ENCODE measurements at regions not wholly inside any gene's neighbourhood (a gene's known extent, or its start where the extent isn't known, plus 50 kb on each side); places are given as distances from the start of the nearest gene placed in this dataset.
A peak's percentile ranks its signal among the peaks of the same experiment; 100 is the strongest.

DNA sequence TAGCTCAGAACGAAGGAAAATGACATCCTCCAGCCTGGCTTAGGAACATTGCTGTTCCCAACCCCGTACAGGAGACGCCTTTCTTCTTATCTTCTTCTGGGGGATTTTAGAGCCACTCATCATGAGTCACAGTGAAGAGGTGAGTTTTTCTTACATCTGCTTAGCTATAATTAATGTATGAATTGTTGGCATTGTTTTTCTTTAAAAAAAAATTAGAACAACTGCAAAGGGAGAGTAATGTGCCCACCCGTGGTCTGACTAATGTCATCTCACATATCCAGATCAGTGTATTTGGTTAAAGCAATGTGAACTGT is 310.6 kb upstream of the TSHZ3 start:
- Histone ChIP-seq H3K27me3 (ENCODE audit: insufficient read depth, insufficient read length) (no peaks in the 10 kb centered on the region), H3K4me1 (ENCODE audit: insufficient read depth, insufficient read length) (no peaks in the 10 kb centered on the region), H3K36me3 (ENCODE audit: insufficient read depth, insufficient read length, low read length) (no peaks in the 10 kb centered on the region), H3K9me3 (ENCODE audit: insufficient read depth, low read length) (no peaks in the 10 kb centered on the region), H3K9ac (ENCODE audit: insufficient read length, low read depth) (no peak overlapping the region), H3K4me3 (ENCODE audit: insufficient read length, low read depth) (no peak overlapping the region)
- no peak for DNase-seq (ENCODE audit: low read depth, low spot score)
- no peak for TF ChIP-seq YY1 (IDR thresholded peaks at IDR 0.05; ENCODE audit: insufficient read depth, insufficient read length)
- TF ChIP-seq SUZ12 (IDR thresholded peaks at IDR 0.05; ENCODE audit: extremely low read depth, insufficient read depth, insufficient read length): no peak
- TF ChIP-seq ZNF274 (IDR thresholded peaks at IDR 0.05; ENCODE audit: low read depth, low read length): no peak

DNA sequence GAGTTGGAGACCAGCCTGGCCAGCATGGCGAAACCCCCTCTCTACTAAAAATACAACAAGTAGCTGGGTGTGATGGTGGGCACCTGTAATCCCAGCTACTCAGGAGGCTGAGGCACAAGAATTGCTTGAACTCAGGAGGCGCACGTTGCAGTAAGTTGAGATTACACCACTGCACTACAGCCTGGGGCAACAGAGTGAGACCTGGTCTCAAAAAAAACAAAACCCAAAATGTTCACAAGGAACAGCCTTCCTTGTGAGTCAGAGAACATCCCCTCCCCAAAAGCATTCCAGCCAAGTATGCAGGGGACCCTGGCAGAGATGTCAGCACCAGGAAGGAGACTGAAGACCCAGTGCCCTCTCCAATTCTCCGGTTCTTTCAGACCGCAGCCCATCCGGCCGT is 314.9 kb upstream of the TSHZ3 start:
- no peak overlapping the region for H3K9ac ChIP-seq (ENCODE audit: insufficient read length, low read depth)
- no peaks in the 10 kb centered on the region for H3K36me3 ChIP-seq (ENCODE audit: insufficient read depth, insufficient read length, low read length)
- H3K9me3 ChIP-seq (ENCODE audit: insufficient read depth, low read length): no peaks in the 10 kb centered on the region
- no peaks in the 10 kb centered on the region for H3K27me3 ChIP-seq (ENCODE audit: insufficient read depth, insufficient read length)
- TF ChIP-seq YY1 (IDR thresholded peaks at IDR 0.05; ENCODE audit: insufficient read depth, insufficient read length): no peak
- no peak for TF ChIP-seq ZNF274 (IDR thresholded peaks at IDR 0.05; ENCODE audit: low read depth, low read length)
- TF ChIP-seq SUZ12 (IDR thresholded peaks at IDR 0.05; ENCODE audit: extremely low read depth, insufficient read depth, insufficient read length): no peak
- no peak for DNase-seq (ENCODE audit: low read depth, low spot score)
- no peak overlapping the region for H3K4me3 ChIP-seq (ENCODE audit: insufficient read length, low read depth)
- no peaks in the 10 kb centered on the region for H3K4me1 ChIP-seq (ENCODE audit: insufficient read depth, insufficient read length)

DNA sequence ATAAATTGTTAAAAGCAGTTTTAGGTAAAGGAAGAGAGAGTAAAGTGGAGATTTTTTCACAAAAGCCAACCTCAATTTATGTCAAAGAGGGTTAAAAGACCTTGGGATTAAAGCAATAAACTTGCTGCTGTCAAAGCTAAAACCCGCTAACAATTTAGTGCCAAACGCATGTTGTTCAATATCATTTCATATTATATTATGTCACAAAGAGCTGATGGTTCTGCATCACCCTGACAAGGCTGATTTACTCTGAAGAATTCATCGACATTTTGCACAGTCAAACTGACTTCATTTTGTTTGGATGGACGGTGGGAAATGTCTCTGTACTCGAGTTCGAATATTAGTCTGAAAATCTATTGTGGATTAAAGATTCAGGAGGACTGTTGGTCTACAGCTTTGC is 315.8 kb upstream of the TSHZ3 start:
- H3K4me1 ChIP-seq (ENCODE audit: insufficient read depth, insufficient read length): no peaks in the 10 kb centered on the region
- no peak overlapping the region for H3K4me3 ChIP-seq (ENCODE audit: insufficient read length, low read depth)
- no peak for DNase-seq (ENCODE audit: low read depth, low spot score)
- no peaks in the 10 kb centered on the region for H3K9me3 ChIP-seq (ENCODE audit: insufficient read depth, low read length)
- H3K9ac ChIP-seq (ENCODE audit: insufficient read length, low read depth): no peak overlapping the region
- no peaks in the 10 kb centered on the region for H3K27me3 ChIP-seq (ENCODE audit: insufficient read depth, insufficient read length)
- H3K36me3 ChIP-seq (ENCODE audit: insufficient read depth, insufficient read length, low read length): no peaks in the 10 kb centered on the region
- no peak for TF ChIP-seq SUZ12 (IDR thresholded peaks at IDR 0.05; ENCODE audit: extremely low read depth, insufficient read depth, insufficient read length)
- no peak for TF ChIP-seq ZNF274 (IDR thresholded peaks at IDR 0.05; ENCODE audit: low read depth, low read length)
- TF ChIP-seq YY1 (IDR thresholded peaks at IDR 0.05; ENCODE audit: insufficient read depth, insufficient read length): no peak

DNA sequence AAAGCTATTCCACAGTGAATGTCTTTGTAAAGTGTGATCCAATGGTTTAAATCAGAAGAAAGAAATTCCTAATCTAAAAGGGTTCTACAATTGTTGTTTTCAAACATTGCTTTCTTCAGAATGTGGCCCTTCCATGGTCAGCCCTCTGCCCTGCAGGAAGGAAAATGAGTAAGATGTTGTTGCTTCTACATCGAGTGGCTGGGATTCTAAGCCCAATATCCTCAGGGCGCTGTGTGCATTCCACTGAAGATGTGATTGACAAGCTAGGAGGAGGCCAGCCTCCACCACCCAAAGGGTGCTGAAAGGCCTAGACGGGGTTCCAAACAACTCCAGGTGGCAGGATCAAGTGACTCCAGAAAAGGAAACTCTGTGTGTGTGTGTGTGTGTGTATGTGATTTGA is 316.9 kb upstream of the TSHZ3 start:
- Histone ChIP-seq H3K36me3 (ENCODE audit: insufficient read depth, insufficient read length, low read length) (no peaks in the 10 kb centered on the region), H3K4me3 (ENCODE audit: insufficient read length, low read depth) (no peak overlapping the region), H3K9me3 (ENCODE audit: insufficient read depth, low read length) (no peaks in the 10 kb centered on the region), H3K9ac (ENCODE audit: insufficient read length, low read depth) (no peak overlapping the region), H3K27me3 (ENCODE audit: insufficient read depth, insufficient read length) (no peaks in the 10 kb centered on the region), H3K4me1 (ENCODE audit: insufficient read depth, insufficient read length) (no peaks in the 10 kb centered on the region)
- TF ChIP-seq SUZ12 (IDR thresholded peaks at IDR 0.05; ENCODE audit: extremely low read depth, insufficient read depth, insufficient read length) (no peak), ZNF274 (IDR thresholded peaks at IDR 0.05; ENCODE audit: low read depth, low read length) (no peak), YY1 (IDR thresholded peaks at IDR 0.05; ENCODE audit: insufficient read depth, insufficient read length) (no peak)
- DNase-seq (ENCODE audit: low read depth, low spot score): peak; percentile 11

DNA sequence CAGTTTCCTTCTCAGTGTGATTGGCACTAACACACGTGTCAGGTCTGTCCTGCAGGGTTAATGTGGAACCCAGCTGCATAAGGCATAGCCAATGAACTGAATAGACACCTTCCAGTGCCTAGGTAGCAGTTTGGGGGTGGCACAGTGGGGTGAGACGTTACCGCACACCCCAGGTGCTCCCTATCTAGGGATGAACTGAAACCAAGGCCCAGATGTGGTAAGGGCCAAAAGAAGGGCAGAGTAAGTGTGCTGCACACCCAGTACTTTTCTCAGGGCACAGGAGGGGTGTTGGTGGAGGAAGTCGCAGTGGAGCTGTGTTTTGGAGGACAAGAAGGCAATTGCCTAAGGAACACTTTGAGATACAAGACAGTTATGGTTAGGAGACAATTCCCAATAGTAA is 317.9 kb upstream of the TSHZ3 start:
- Histone ChIP-seq H3K27me3 (ENCODE audit: insufficient read depth, insufficient read length) (no peaks in the 10 kb centered on the region), H3K9ac (ENCODE audit: insufficient read length, low read depth) (no peak overlapping the region), H3K36me3 (ENCODE audit: insufficient read depth, insufficient read length, low read length) (no peaks in the 10 kb centered on the region), H3K4me1 (ENCODE audit: insufficient read depth, insufficient read length) (no peaks in the 10 kb centered on the region), H3K4me3 (ENCODE audit: insufficient read length, low read depth) (no peak overlapping the region), H3K9me3 (ENCODE audit: insufficient read depth, low read length) (no peaks in the 10 kb centered on the region)
- no peak for DNase-seq (ENCODE audit: low read depth, low spot score)
- TF ChIP-seq ZNF274 (IDR thresholded peaks at IDR 0.05; ENCODE audit: low read depth, low read length) (no peak), YY1 (IDR thresholded peaks at IDR 0.05; ENCODE audit: insufficient read depth, insufficient read length) (no peak), SUZ12 (IDR thresholded peaks at IDR 0.05; ENCODE audit: extremely low read depth, insufficient read depth, insufficient read length) (no peak)

DNA sequence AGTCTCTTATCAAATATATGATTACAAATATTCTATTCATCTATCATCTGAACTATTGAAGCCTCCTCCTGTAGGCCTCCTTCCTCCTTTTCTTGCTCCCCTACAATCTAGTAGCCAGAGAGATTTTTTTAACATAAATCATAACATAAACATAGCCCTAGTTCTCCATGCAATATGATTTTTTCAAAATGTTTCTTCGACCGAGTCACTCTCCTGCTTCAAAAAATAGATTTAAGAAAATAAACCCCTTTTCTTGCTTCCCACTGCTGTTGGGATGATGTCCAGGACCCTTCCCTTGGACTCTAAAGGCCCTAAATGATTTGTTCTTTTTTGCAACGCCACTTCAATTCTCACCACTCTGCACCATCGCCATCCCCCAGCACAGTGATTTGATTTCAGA is 319.7 kb upstream of the TSHZ3 start:
- no peak for DNase-seq (ENCODE audit: low read depth, low spot score)
- Histone ChIP-seq H3K36me3 (ENCODE audit: insufficient read depth, insufficient read length, low read length) (no peaks in the 10 kb centered on the region), H3K4me3 (ENCODE audit: insufficient read length, low read depth) (no peak overlapping the region), H3K27me3 (ENCODE audit: insufficient read depth, insufficient read length) (no peaks in the 10 kb centered on the region), H3K4me1 (ENCODE audit: insufficient read depth, insufficient read length) (no peaks in the 10 kb centered on the region), H3K9me3 (ENCODE audit: insufficient read depth, low read length) (no peaks in the 10 kb centered on the region), H3K9ac (ENCODE audit: insufficient read length, low read depth) (no peak overlapping the region)
- TF ChIP-seq SUZ12 (IDR thresholded peaks at IDR 0.05; ENCODE audit: extremely low read depth, insufficient read depth, insufficient read length) (no peak), ZNF274 (IDR thresholded peaks at IDR 0.05; ENCODE audit: low read depth, low read length) (no peak), YY1 (IDR thresholded peaks at IDR 0.05; ENCODE audit: insufficient read depth, insufficient read length) (no peak)

DNA sequence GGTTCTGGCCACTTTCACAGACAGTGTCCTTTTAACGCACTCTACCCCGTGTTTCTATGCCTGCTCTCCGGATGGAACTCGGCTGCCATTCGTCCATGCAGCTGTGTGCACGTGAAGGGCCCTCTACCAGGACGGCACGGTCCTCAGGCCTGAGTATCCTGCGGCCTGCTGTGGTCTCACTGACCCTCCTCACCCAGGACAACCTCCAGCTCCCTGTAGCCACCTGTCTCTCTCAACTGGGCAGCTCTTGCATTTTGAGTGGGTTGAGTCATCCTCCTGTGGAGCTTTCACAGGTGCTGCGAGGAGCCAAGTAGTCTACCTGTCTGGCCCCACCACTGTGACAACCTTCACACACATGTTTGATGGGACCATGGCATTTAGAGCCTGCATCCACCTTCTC is 321.7 kb upstream of the TSHZ3 start:
- Histone ChIP-seq H3K9me3 (ENCODE audit: insufficient read depth, low read length) (no peaks in the 10 kb centered on the region), H3K4me1 (ENCODE audit: insufficient read depth, insufficient read length) (no peaks in the 10 kb centered on the region), H3K9ac (ENCODE audit: insufficient read length, low read depth) (no peak overlapping the region), H3K36me3 (ENCODE audit: insufficient read depth, insufficient read length, low read length) (no peaks in the 10 kb centered on the region), H3K4me3 (ENCODE audit: insufficient read length, low read depth) (no peak overlapping the region), H3K27me3 (ENCODE audit: insufficient read depth, insufficient read length) (no peaks in the 10 kb centered on the region)
- no peak for DNase-seq (ENCODE audit: low read depth, low spot score)
- TF ChIP-seq SUZ12 (IDR thresholded peaks at IDR 0.05; ENCODE audit: extremely low read depth, insufficient read depth, insufficient read length) (no peak), YY1 (IDR thresholded peaks at IDR 0.05; ENCODE audit: insufficient read depth, insufficient read length) (no peak), ZNF274 (IDR thresholded peaks at IDR 0.05; ENCODE audit: low read depth, low read length) (no peak)
